ENCODE measurements at regions not wholly inside any gene's neighbourhood (a gene's known extent, or its start where the extent isn't known, plus 50 kb on each side); places are given as distances from the start of the nearest gene placed in this dataset.

GRCh38 chr21:23119491-23119890, 2121.3 kb downstream of the NCAM2 start:
- TF ChIP-seq CTCF (IDR thresholded peaks at IDR 0.05; ENCODE audit: unreplicated experiment): no peak
- DNase-seq (ENCODE audit: low spot score): no peak
- no peaks in the 10 kb centered on the region for H3K36me3 Mint-ChIP-seq (ENCODE audit: low read depth, unreplicated experiment)
- H3K27me3 Mint-ChIP-seq (ENCODE audit: unreplicated experiment): no peaks in the 10 kb centered on the region
- no peaks in the 10 kb centered on the region for H3K9me3 Mint-ChIP-seq (ENCODE audit: unreplicated experiment)
- no peak overlapping the region for H3K4me3 Mint-ChIP-seq (ENCODE audit: unreplicated experiment)
- H3K27ac Mint-ChIP-seq (ENCODE audit: unreplicated experiment): no peak overlapping the region
- H3K4me1 Mint-ChIP-seq (ENCODE audit: unreplicated experiment): no peaks in the 10 kb centered on the region

- Mint-ChIP-seq H3K4me3 (ENCODE audit: unreplicated experiment) (no peak overlapping the region), H3K4me1 (ENCODE audit: unreplicated experiment) (no peaks in the 10 kb centered on the region), H3K9me3 (ENCODE audit: unreplicated experiment) (no peaks in the 10 kb centered on the region), H3K27me3 (ENCODE audit: unreplicated experiment) (peaks cover 1% of the 10 kb centered on the region), H3K27ac (ENCODE audit: unreplicated experiment) (no peak overlapping the region), H3K36me3 (ENCODE audit: low read depth, unreplicated experiment) (no peaks in the 10 kb centered on the region)
- TF ChIP-seq CTCF (IDR thresholded peaks at IDR 0.05; ENCODE audit: unreplicated experiment): no peak
- no peak for DNase-seq (ENCODE audit: low spot score)
These were observed 2129.8 kb downstream of the NCAM2 start for GRCh38 chr21:23127973-23128372.

GRCh38 chr21:23130308-23130707, 2132.1 kb downstream of the NCAM2 start:
- Mint-ChIP-seq H3K27me3 (ENCODE audit: unreplicated experiment) (peaks cover 1% of the 10 kb centered on the region), H3K36me3 (ENCODE audit: low read depth, unreplicated experiment) (no peaks in the 10 kb centered on the region), H3K4me1 (ENCODE audit: unreplicated experiment) (no peaks in the 10 kb centered on the region), H3K27ac (ENCODE audit: unreplicated experiment) (no peak overlapping the region), H3K9me3 (ENCODE audit: unreplicated experiment) (no peaks in the 10 kb centered on the region), H3K4me3 (ENCODE audit: unreplicated experiment) (no peak overlapping the region)
- TF ChIP-seq CTCF (IDR thresholded peaks at IDR 0.05; ENCODE audit: unreplicated experiment): no peak
- DNase-seq (ENCODE audit: low spot score): no peak

GRCh38 chr21:23131177-23131576, 2133.0 kb downstream of the NCAM2 start:
- Mint-ChIP-seq H3K27me3 (ENCODE audit: unreplicated experiment) (peaks cover 1% of the 10 kb centered on the region), H3K4me3 (ENCODE audit: unreplicated experiment) (no peak overlapping the region), H3K9me3 (ENCODE audit: unreplicated experiment) (no peaks in the 10 kb centered on the region), H3K36me3 (ENCODE audit: low read depth, unreplicated experiment) (no peaks in the 10 kb centered on the region), H3K27ac (ENCODE audit: unreplicated experiment) (no peak overlapping the region), H3K4me1 (ENCODE audit: unreplicated experiment) (no peaks in the 10 kb centered on the region)
- no peak for TF ChIP-seq CTCF (IDR thresholded peaks at IDR 0.05; ENCODE audit: unreplicated experiment)
- no peak for DNase-seq (ENCODE audit: low spot score)

- DNase-seq (ENCODE audit: low spot score): no peak
- Mint-ChIP-seq H3K36me3 (ENCODE audit: low read depth, unreplicated experiment) (no peaks in the 10 kb centered on the region), H3K4me1 (ENCODE audit: unreplicated experiment) (no peaks in the 10 kb centered on the region), H3K9me3 (ENCODE audit: unreplicated experiment) (peaks cover 3% of the 10 kb centered on the region), H3K27ac (ENCODE audit: unreplicated experiment) (no peak overlapping the region), H3K27me3 (ENCODE audit: unreplicated experiment) (no peaks in the 10 kb centered on the region), H3K4me3 (ENCODE audit: unreplicated experiment) (no peak overlapping the region)
- TF ChIP-seq CTCF (IDR thresholded peaks at IDR 0.05; ENCODE audit: unreplicated experiment): no peak
These were observed 2140.6 kb downstream of the NCAM2 start for GRCh38 chr21:23138797-23139196.

All from endothelial cell (in vitro differentiated cells).